ENCODE measurements at regions not wholly inside any gene's neighbourhood (a gene's known extent, or its start where the extent isn't known, plus 50 kb on each side); places are given as distances from the start of the nearest gene placed in this dataset.
"Not testable (repeated sequence)": the region's sequence is repeated elsewhere in the genome, so short reads cannot be mapped to it uniquely, and the experiment has no call there.

DNA sequence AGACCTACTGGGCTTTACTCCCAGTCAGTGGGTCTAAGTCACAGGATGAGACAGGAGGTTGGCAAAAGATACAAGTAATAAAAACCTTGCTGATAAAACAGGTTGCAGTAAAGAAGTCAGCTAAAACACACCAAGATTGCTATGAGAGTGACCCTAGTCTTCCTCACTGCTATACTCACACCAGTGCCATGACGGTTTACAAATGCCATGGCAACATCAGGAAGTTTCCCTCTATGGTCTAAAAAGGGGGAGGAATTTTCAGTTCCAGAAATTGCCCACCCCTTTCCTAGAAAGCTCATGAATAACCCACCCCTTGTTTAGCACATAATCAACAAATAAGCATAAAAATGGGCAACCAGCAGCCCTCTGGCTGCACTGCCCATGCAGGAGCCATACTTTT, 966.7 kb upstream of the ROBO1 start:
- ATAC-seq (no peak), FAIRE-seq (no peak)
- no peak overlapping the region for H3K27ac ChIP-seq

DNA sequence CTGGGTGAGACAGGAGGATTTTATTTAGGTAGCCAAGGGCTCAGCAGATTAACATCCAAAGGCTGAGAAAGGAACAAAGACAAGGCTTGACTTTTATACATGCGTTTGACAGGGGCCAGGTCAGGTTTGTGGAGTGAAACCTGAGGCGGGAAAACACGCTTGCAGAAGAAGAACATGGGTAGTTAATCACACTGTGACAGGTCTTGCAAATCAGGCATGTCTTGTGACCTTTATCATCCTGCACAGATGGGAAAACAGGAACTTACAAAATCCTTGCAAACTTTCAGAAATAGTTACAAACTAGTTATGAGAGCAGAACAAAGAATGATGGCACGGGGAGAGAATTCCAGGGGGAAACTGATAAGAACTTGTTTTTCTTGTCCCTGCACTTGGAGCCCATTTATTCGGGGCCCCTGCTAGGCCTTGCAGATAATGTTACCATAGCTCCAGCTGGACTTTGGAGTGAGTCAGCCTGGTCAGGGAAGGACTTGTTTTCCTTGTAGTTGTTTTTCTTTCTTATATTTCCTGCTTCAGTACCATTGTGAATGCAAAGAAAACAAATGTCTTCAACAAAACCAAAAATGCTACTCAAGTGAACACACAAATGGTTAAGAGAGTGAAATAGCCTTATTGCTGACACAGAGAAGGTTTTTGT, 965.9 kb upstream of the ROBO1 start:
- DNase-seq (ENCODE audit: low read depth in 1 of 2, low spot score in 1 of 2): peak in 1 of 2 experiments; percentile 26
- H3K27ac ChIP-seq: no peak overlapping the region
- H3K4me3 ChIP-seq: no peak overlapping the region
- TF ChIP-seq, protein P1, sequence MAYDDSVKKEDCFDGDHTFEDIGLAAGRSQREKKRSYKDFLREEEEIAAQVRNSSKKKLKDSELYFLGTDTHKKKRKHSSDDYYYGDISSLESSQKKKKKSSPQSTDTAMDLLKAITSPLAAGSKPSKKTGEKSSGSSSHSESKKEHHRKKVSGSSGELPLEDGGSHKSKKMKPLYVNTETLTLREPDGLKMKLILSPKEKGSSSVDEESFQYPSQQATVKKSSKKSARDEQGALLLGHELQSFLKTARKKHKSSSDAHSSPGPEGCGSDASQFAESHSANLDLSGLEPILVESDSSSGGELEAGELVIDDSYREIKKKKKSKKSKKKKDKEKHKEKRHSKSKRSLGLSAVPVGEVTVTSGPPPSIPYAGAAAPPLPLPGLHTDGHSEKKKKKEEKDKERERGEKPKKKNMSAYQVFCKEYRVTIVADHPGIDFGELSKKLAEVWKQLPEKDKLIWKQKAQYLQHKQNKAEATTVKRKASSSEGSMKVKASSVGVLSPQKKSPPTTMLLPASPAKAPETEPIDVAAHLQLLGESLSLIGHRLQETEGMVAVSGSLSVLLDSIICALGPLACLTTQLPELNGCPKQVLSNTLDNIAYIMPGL (CRISPR knock-in tag; IDR thresholded peaks at IDR 0.05; ENCODE audit: borderline replicate concordance): no peak
- TF ChIP-seq RCOR1 (IDR thresholded peaks at IDR 0.05; ENCODE audit: low read depth, low read length): no peak
- TF ChIP-seq HOXB5 (CRISPR knock-in tag; IDR thresholded peaks at IDR 0.05): no peak
- TF ChIP-seq RAD21 (conservative IDR thresholded peaks at IDR 0.05 in 1 of 2, IDR thresholded peaks at IDR 0.05 in 1 of 2): no peak
- no peak for TF ChIP-seq RFX5 (IDR thresholded peaks at IDR 0.05)
- no peak for TF ChIP-seq CBX8 (IDR thresholded peaks at IDR 0.05)
- no peak for TF ChIP-seq MYC (IDR thresholded peaks at IDR 0.05; ENCODE audit: borderline replicate concordance, low read length)
- no peak for TF ChIP-seq POLR2AphosphoS2 (conservative IDR thresholded peaks at IDR 0.05; ENCODE audit: low read length)
- TF ChIP-seq, protein P2, sequence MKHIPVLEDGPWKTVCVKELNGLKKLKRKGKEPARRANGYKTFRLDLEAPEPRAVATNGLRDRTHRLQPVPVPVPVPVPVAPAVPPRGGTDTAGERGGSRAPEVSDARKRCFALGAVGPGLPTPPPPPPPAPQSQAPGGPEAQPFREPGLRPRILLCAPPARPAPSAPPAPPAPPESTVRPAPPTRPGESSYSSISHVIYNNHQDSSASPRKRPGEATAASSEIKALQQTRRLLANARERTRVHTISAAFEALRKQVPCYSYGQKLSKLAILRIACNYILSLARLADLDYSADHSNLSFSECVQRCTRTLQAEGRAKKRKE (CRISPR knock-in tag; IDR thresholded peaks at IDR 0.05; ENCODE audit: low read depth): no peak
- TF ChIP-seq CHD2 (IDR thresholded peaks at IDR 0.05; ENCODE audit: low read length, partially characterized antibody): no peak
- TF ChIP-seq, protein P3, sequence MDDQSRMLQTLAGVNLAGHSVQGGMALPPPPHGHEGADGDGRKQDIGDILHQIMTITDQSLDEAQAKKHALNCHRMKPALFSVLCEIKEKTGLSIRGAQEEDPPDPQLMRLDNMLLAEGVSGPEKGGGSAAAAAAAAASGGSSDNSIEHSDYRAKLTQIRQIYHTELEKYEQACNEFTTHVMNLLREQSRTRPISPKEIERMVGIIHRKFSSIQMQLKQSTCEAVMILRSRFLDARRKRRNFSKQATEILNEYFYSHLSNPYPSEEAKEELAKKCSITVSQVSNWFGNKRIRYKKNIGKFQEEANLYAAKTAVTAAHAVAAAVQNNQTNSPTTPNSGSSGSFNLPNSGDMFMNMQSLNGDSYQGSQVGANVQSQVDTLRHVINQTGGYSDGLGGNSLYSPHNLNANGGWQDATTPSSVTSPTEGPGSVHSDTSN (IDR thresholded peaks at IDR 0.05): no peak
- no peak for TF ChIP-seq KDM1A (IDR thresholded peaks at IDR 0.05; ENCODE audit: low read depth)
- TF ChIP-seq EHF (CRISPR knock-in tag; IDR thresholded peaks at IDR 0.05): no peak
- TF ChIP-seq MAFK (IDR thresholded peaks at IDR 0.05; ENCODE audit: partially characterized antibody): no peak
- TF ChIP-seq, protein P4, sequence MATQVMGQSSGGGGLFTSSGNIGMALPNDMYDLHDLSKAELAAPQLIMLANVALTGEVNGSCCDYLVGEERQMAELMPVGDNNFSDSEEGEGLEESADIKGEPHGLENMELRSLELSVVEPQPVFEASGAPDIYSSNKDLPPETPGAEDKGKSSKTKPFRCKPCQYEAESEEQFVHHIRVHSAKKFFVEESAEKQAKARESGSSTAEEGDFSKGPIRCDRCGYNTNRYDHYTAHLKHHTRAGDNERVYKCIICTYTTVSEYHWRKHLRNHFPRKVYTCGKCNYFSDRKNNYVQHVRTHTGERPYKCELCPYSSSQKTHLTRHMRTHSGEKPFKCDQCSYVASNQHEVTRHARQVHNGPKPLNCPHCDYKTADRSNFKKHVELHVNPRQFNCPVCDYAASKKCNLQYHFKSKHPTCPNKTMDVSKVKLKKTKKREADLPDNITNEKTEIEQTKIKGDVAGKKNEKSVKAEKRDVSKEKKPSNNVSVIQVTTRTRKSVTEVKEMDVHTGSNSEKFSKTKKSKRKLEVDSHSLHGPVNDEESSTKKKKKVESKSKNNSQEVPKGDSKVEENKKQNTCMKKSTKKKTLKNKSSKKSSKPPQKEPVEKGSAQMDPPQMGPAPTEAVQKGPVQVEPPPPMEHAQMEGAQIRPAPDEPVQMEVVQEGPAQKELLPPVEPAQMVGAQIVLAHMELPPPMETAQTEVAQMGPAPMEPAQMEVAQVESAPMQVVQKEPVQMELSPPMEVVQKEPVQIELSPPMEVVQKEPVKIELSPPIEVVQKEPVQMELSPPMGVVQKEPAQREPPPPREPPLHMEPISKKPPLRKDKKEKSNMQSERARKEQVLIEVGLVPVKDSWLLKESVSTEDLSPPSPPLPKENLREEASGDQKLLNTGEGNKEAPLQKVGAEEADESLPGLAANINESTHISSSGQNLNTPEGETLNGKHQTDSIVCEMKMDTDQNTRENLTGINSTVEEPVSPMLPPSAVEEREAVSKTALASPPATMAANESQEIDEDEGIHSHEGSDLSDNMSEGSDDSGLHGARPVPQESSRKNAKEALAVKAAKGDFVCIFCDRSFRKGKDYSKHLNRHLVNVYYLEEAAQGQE (IDR thresholded peaks at IDR 0.05): no peak
- no peak for TF ChIP-seq RARB (CRISPR knock-in tag; IDR thresholded peaks at IDR 0.05)
- TF ChIP-seq CHD4 (IDR thresholded peaks at IDR 0.05; ENCODE audit: borderline replicate concordance): no peak
- H3K9me3 ChIP-seq: no peaks in the 10 kb centered on the region
- CTCF ChIA-PET: no interaction called here
- H3K4me2 ChIP-seq: no peak overlapping the region
- WGBS (ENCODE audit: missing lambda C conversion rate): 9% methylated on average over 5 of the region's 5 CpGs
- POLR2A ChIA-PET: no interaction called here
- no peaks in the 10 kb centered on the region for H3K4me1 ChIP-seq
- no peak for ATAC-seq
- FAIRE-seq: peak; percentile 18

More for the DNA sequence above, 966.7 kb upstream of the ROBO1 start:
- Histone ChIP-seq H3K9me3 (no peaks in the 10 kb centered on the region), H3K4me1 (no peaks in the 10 kb centered on the region), H3K4me2 (no peak overlapping the region), H3K4me3 (no peak overlapping the region)
- TF ChIP-seq HEYL (CRISPR knock-in tag; IDR thresholded peaks at IDR 0.05) (no peak), GATA3 (IDR thresholded peaks at IDR 0.05; ENCODE audit: borderline replicate concordance) (no peak), CEBPB (IDR thresholded peaks at IDR 0.05) (no peak), TFCP2L1 (CRISPR knock-in tag; IDR thresholded peaks at IDR 0.05) (no peak), POLR2A (IDR thresholded peaks at IDR 0.05; ENCODE audit: low read length) (no peak), MAFK (IDR thresholded peaks at IDR 0.05; ENCODE audit: partially characterized antibody) (no peak), SMC3 (IDR thresholded peaks at IDR 0.05) (no peak), NFE2L2 (conservative IDR thresholded peaks at IDR 0.05; ENCODE audit: low read length) (no peak)
- TF ChIP-seq, protein P5, sequence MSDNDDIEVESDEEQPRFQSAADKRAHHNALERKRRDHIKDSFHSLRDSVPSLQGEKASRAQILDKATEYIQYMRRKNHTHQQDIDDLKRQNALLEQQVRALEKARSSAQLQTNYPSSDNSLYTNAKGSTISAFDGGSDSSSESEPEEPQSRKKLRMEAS (IDR thresholded peaks at IDR 0.05): no peak
- ChIA-PET POLR2A (no interaction called here), CTCF (no interaction called here)
- DNase-seq (ENCODE audit: low read depth in 1 of 2, low spot score in 1 of 2): no peak
- WGBS (ENCODE audit: missing lambda C conversion rate): 3% methylated on average over 1 of the region's 1 CpG

DNA sequence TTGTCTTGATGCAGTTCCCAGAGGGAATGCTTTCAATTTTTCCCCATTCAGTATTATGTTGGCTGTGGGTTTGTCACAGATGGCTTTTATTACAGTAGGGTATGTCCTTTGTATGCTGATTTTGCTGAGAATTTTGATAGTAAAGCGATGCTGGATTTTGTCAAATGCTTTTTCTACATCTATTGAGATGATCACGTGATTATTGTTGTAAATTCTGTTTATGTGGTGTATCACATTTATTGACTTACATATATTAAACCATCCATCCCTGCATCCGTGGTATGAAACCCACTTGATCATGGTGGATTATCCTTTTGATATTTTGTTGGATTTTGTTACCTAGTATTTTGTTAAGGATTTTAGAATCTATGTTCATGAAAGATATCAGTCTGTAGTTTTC, 959.8 kb upstream of the ROBO1 start:
- POLR2A ChIA-PET: not testable (repeated sequence)

More for the DNA sequence above, 959.8 kb upstream of the ROBO1 start:
- FAIRE-seq; H3K4me1 ChIP-seq; H3K4me2 ChIP-seq; H3K27ac ChIP-seq; ATAC-seq; DNase-seq (ENCODE audit: low read depth in 1 of 2, low spot score in 1 of 2); H3K4me3 ChIP-seq; H3K9me3 ChIP-seq: not testable (repeated sequence)
- 9% methylated on average over 3 of the region's 3 CpGs for WGBS (ENCODE audit: missing lambda C conversion rate)
- CTCF ChIA-PET: interaction anchor here (1.3 kb wide), 1 partner anchor 24 kb away, joined by 4 read pairs; no protein-coding TSS in a partner anchor

Data from A549 (cell line).